LNCaP clone FGC (cell line): ENCODE measurements at regions not wholly inside any gene's neighbourhood (a gene's known extent, or its start where the extent isn't known, plus 50 kb on each side); places are given as distances from the start of the nearest gene placed in this dataset.
"Not testable (repeated sequence)": the region's sequence is repeated elsewhere in the genome, so short reads cannot be mapped to it uniquely, and the experiment has no call there.

ENCODE experiments used
- DNase-seq: peaks from one replicate; pipeline ENCODE4 v3.0.0-alpha.2; 2011; ENCODE audit warnings: low read depth
- H3K4me3 ChIP-seq: 2 replicates; pipeline ENCODE4 v1.5.1; 2011; ENCODE audit warnings: mild to moderate bottlenecking, low read depth, low read length, control low read depth
- CTCF ChIP-seq: IDR thresholded peaks from 2 replicates; pipeline ENCODE4 v1.5.1; 2012; ENCODE audit warnings: mild to moderate bottlenecking; ENCODE audit not compliant: control insufficient read depth, insufficient read depth; ENCODE audit errors: extremely low read depth

GRCh38 chr19:28632371-28633080 is 580.4 kb downstream of the UQCRFS1 start:
- TF ChIP-seq CTCF, result no peak
- DNase-seq, result no peak
- H3K4me3 ChIP-seq, result no peak overlapping the region

- TF ChIP-seq CTCF, result no peak
- H3K4me3 ChIP-seq, result no peak overlapping the region
- no peak for DNase-seq
Observed at GRCh38 chr19:28631961-28632360, 581.0 kb downstream of the UQCRFS1 start.

- no peak for TF ChIP-seq CTCF
- no peak for DNase-seq
- no peak overlapping the region for H3K4me3 ChIP-seq
Observed at GRCh38 chr19:28627669-28628068, 585.3 kb downstream of the UQCRFS1 start.

GRCh38 chr19:28626407-28626806 is 586.5 kb downstream of the UQCRFS1 start:
- not testable (repeated sequence) for H3K4me3 ChIP-seq, DNase-seq

GRCh38 chr19:28619816-28620429 is 593.0 kb downstream of the UQCRFS1 start:
- H3K4me3 ChIP-seq, result no peak overlapping the region
- TF ChIP-seq CTCF, result no peak
- no peak for DNase-seq

GRCh38 chr19:28618504-28618903 is 594.4 kb downstream of the UQCRFS1 start:
- no peak for TF ChIP-seq CTCF
- DNase-seq, result no peak
- no peak overlapping the region for H3K4me3 ChIP-seq

- no peak overlapping the region for H3K4me3 ChIP-seq
- TF ChIP-seq CTCF, result no peak
- no peak for DNase-seq
Observed at GRCh38 chr19:28615966-28616365, 597.0 kb downstream of the UQCRFS1 start.
